ENCODE measurements at regions not wholly inside any gene's neighbourhood (a gene's known extent, or its start where the extent isn't known, plus 50 kb on each side); places are given as distances from the start of the nearest gene placed in this dataset.

- no peaks in the 10 kb centered on the region for H3K27me3 ChIP-seq (ENCODE audit: control insufficient read depth in 1 of 2, insufficient read depth in 2 of 2, low read length in 1 of 2)
- no peak for ATAC-seq (ENCODE audit: low FRiP score)
- no peak overlapping the region for H3K27ac ChIP-seq (ENCODE audit: low read depth in 1 of 2, low read length in 2 of 2)
- H3K4me3 ChIP-seq (ENCODE audit: low read length in 2 of 2), result no peak overlapping the region
- H3K36me3 ChIP-seq (ENCODE audit: control insufficient read depth in 1 of 2, insufficient read depth in 2 of 2, low read length in 1 of 2), result no peaks in the 10 kb centered on the region
- intact Hi-C loops (cut with DNase I), result no loop called here
- no peaks in the 10 kb centered on the region for H3K9me3 ChIP-seq (ENCODE audit: control insufficient read depth, low read length)
- H3K4me1 ChIP-seq (ENCODE audit: control insufficient read depth in 1 of 2, insufficient read depth in 2 of 2, low read length in 2 of 2), result no peaks in the 10 kb centered on the region
- DNase-seq, result no peak
- WGBS, 2 donors, result 65 to 67% methylated on average over 11 of the region's 11 CpGs
Measured at GRCh38 chr20:51196991-51197651, 174.2 kb upstream of the KCNG1 start.

GRCh38 chr20:51195990-51196389 lies 173.1 kb upstream of the KCNG1 start:
- Histone ChIP-seq H3K4me1 (ENCODE audit: control insufficient read depth in 1 of 2, insufficient read depth in 2 of 2, low read length in 2 of 2) (no peaks in the 10 kb centered on the region), H3K4me3 (ENCODE audit: low read length in 2 of 2) (no peak overlapping the region), H3K36me3 (ENCODE audit: control insufficient read depth in 1 of 2, insufficient read depth in 2 of 2, low read length in 1 of 2) (no peaks in the 10 kb centered on the region), H3K27ac (ENCODE audit: low read depth in 1 of 2, low read length in 2 of 2) (no peak overlapping the region), H3K27me3 (ENCODE audit: control insufficient read depth in 1 of 2, insufficient read depth in 2 of 2, low read length in 1 of 2) (no peaks in the 10 kb centered on the region), H3K9me3 (ENCODE audit: control insufficient read depth, low read length) (no peaks in the 10 kb centered on the region)
- DNase-seq (no peak), ATAC-seq (ENCODE audit: low FRiP score) (no peak)
- WGBS, 2 donors, result 83 to 89% methylated on average over 5 of the region's 5 CpGs
- intact Hi-C loops (cut with DNase I), result no loop called here

- DNase-seq (no peak), ATAC-seq (ENCODE audit: low FRiP score) (no peak)
- intact Hi-C loops (cut with DNase I), result no loop called here
- Histone ChIP-seq H3K27me3 (ENCODE audit: control insufficient read depth in 1 of 2, insufficient read depth in 2 of 2, low read length in 1 of 2) (no peaks in the 10 kb centered on the region), H3K9me3 (ENCODE audit: control insufficient read depth, low read length) (no peaks in the 10 kb centered on the region), H3K36me3 (ENCODE audit: control insufficient read depth in 1 of 2, insufficient read depth in 2 of 2, low read length in 1 of 2) (no peaks in the 10 kb centered on the region), H3K4me1 (ENCODE audit: control insufficient read depth in 1 of 2, insufficient read depth in 2 of 2, low read length in 2 of 2) (no peaks in the 10 kb centered on the region), H3K4me3 (ENCODE audit: low read length in 2 of 2) (no peak overlapping the region), H3K27ac (ENCODE audit: low read depth in 1 of 2, low read length in 2 of 2) (no peak overlapping the region)
- WGBS, 2 donors, result 69 to 78% methylated on average over 10 of the region's 10 CpGs
Measured at GRCh38 chr20:51195419-51195901, 172.6 kb upstream of the KCNG1 start.

DNA sequence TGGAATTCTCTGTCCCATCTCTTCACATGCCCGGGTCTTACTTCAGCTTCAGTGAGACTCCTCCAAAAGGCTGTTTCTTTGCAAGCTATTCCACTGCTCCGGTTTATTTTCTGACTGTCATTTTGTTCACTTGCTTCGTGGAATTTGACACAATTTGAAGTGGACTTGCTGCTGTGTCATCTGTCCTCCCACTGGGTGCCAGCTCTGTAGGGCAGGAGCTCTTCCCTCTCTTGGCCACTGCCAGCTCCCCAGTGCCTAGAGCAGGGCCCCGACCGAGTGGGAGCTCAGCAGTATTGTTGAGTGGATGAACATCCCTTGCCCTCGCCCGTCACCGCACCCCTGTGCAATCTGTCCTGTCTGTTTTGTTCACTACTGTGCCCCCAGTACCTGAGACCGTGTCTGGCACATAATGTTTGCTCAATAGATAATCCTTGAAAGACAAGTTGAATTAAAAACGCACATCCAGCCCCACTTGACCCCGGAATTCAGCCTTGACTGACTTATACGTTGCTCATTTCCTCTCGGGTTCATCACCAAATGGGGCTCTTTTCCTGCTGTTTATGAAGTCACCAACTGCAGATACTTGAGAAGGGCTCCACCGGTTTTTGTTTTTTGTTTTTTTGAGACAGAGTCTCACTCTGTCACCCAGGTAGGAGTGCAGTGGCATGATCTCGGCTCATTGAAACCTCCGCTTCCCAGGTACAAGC lies 170.3 kb upstream of the KCNG1 start:
- no peaks in the 10 kb centered on the region for H3K27me3 ChIP-seq (ENCODE audit: control insufficient read depth in 1 of 2, insufficient read depth in 2 of 2, low read length in 1 of 2)
- no peaks in the 10 kb centered on the region for H3K9me3 ChIP-seq (ENCODE audit: control insufficient read depth, low read length)
- no peaks in the 10 kb centered on the region for H3K36me3 ChIP-seq (ENCODE audit: control insufficient read depth in 1 of 2, insufficient read depth in 2 of 2, low read length in 1 of 2)
- H3K4me3 ChIP-seq (ENCODE audit: low read length in 2 of 2), result no peak overlapping the region
- ATAC-seq (ENCODE audit: low FRiP score) (no peak), DNase-seq (no peak)
- H3K27ac ChIP-seq (ENCODE audit: low read depth in 1 of 2, low read length in 2 of 2), result no peak overlapping the region
- no peaks in the 10 kb centered on the region for H3K4me1 ChIP-seq (ENCODE audit: control insufficient read depth in 1 of 2, insufficient read depth in 2 of 2, low read length in 2 of 2)
- intact Hi-C loops (cut with DNase I), result no loop called here
- WGBS, 2 donors, result 72 to 74% methylated on average over 16 of the region's 16 CpGs

- no peaks in the 10 kb centered on the region for H3K27me3 ChIP-seq (ENCODE audit: control insufficient read depth in 1 of 2, insufficient read depth in 2 of 2, low read length in 1 of 2)
- intact Hi-C loops (cut with DNase I), result no loop called here
- ATAC-seq (ENCODE audit: low FRiP score) (no peak), DNase-seq (no peak)
- WGBS, 2 donors, result 14 to 21% methylated on average over 12 of the region's 12 CpGs
- no peaks in the 10 kb centered on the region for H3K9me3 ChIP-seq (ENCODE audit: control insufficient read depth, low read length)
- no peak overlapping the region for H3K27ac ChIP-seq (ENCODE audit: low read depth in 1 of 2, low read length in 2 of 2)
- H3K4me1 ChIP-seq (ENCODE audit: control insufficient read depth in 1 of 2, insufficient read depth in 2 of 2, low read length in 2 of 2), result no peaks in the 10 kb centered on the region
- no peaks in the 10 kb centered on the region for H3K36me3 ChIP-seq (ENCODE audit: control insufficient read depth in 1 of 2, insufficient read depth in 2 of 2, low read length in 1 of 2)
- H3K4me3 ChIP-seq (ENCODE audit: low read length in 2 of 2), result no peak overlapping the region
Measured at GRCh38 chr20:51190783-51191180, 167.9 kb upstream of the KCNG1 start.

DNA sequence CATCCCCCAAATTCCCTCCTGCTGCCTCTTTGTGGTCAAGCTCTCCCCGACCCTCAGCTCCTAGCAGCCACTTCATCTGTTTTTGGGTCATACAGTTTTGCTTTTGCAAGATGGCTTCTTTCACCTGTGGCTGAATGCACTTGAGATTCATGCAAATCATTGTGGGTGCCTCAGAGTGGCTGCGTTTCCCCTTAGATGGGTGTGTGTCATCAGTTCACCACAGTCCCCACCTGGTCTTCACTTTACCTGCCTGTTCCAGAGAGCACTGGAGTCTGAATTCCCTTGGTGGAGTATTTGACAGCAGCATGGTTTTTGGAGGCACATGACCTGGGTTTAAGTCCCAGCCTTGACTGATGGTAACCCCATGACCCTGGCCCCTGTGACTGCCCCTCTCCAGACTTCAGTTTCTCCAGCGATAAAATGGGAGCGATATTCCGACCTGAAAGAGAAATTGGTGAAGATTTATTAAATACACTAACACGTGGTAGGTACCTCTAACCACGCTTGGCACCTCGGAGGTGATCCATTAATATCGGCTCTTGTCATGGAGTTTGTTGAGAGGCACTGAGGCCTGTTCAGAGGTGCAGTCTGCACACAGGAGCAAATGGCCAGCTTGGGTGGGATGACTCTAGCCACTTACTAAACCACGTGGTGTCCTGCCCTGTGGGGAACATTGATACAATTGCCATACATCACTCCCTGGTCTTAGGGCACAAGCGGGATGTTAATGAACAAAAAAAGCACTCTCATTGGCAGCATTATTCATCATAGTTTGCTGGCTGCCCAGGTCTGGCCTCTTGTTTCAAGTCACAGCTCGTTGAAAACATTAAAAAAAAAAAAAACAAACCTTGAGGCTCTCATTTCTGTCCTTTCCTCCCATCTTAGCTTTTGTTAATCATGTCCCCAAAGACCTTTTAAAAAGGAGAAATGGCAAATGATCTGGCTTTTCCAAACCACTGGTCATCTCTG lies 167.2 kb upstream of the KCNG1 start:
- Histone ChIP-seq H3K4me1 (ENCODE audit: control insufficient read depth in 1 of 2, insufficient read depth in 2 of 2, low read length in 2 of 2) (no peaks in the 10 kb centered on the region), H3K9me3 (ENCODE audit: control insufficient read depth, low read length) (no peaks in the 10 kb centered on the region), H3K36me3 (ENCODE audit: control insufficient read depth in 1 of 2, insufficient read depth in 2 of 2, low read length in 1 of 2) (no peaks in the 10 kb centered on the region), H3K4me3 (ENCODE audit: low read length in 2 of 2) (no peak overlapping the region), H3K27ac (ENCODE audit: low read depth in 1 of 2, low read length in 2 of 2) (no peak overlapping the region), H3K27me3 (ENCODE audit: control insufficient read depth in 1 of 2, insufficient read depth in 2 of 2, low read length in 1 of 2) (no peaks in the 10 kb centered on the region)
- no peak for DNase-seq
- WGBS, 2 donors, result 61 to 68% methylated on average over 12 of the region's 12 CpGs
- ATAC-seq (ENCODE audit: low FRiP score), result no peak
- intact Hi-C loops (cut with DNase I), result no loop called here

DNA sequence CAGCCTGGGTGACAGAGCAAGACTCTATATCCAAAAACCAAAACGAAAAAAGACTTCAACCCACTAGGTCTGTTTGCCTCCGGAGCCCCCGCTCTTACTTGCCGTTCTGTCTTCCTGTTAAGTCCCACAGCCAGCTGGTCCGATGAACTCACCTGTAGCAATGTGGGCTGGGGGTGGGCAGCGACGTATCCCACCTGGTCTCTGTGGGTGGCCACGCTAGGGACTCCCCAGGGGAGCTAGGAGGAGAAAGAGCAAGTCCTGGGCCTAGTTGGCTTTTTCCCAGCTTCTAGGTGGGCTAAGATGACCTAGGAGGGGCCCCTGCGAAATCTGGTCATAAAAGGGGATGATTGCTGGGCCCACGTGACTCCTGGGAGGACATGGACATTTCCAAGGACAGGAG lies 166.0 kb upstream of the KCNG1 start:
- 88% methylated on average over 10 of the region's 10 CpGs for WGBS, 2 donors
- H3K27me3 ChIP-seq (ENCODE audit: control insufficient read depth in 1 of 2, insufficient read depth in 2 of 2, low read length in 1 of 2), result no peaks in the 10 kb centered on the region
- intact Hi-C loops (cut with DNase I), result no loop called here
- ATAC-seq (ENCODE audit: low FRiP score), result no peak
- H3K9me3 ChIP-seq (ENCODE audit: control insufficient read depth, low read length), result no peaks in the 10 kb centered on the region
- H3K27ac ChIP-seq (ENCODE audit: low read depth in 1 of 2, low read length in 2 of 2), result no peak overlapping the region
- DNase-seq, result no peak
- no peak overlapping the region for H3K4me3 ChIP-seq (ENCODE audit: low read length in 2 of 2)
- no peaks in the 10 kb centered on the region for H3K36me3 ChIP-seq (ENCODE audit: control insufficient read depth in 1 of 2, insufficient read depth in 2 of 2, low read length in 1 of 2)
- no peaks in the 10 kb centered on the region for H3K4me1 ChIP-seq (ENCODE audit: control insufficient read depth in 1 of 2, insufficient read depth in 2 of 2, low read length in 2 of 2)

DNA sequence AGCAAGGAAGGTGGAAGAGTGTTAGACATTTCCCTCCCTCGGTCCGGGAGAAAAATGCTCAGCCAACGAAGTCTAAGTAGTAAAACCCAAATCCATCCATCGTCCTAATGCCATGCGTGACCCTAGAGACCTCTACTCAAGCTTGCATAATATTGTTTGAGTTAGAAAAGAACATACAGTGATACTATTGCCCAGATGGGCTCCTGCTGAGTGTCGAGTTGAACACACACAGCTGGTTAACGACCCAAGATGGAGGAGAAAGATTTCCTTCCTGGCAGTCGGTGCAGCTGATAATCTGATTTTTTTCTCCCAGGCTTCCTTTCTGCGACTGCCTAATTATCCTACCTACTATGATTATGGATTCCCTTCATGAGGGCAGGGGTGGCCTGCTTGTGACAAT lies 164.4 kb upstream of the KCNG1 start:
- H3K36me3 ChIP-seq (ENCODE audit: control insufficient read depth in 1 of 2, insufficient read depth in 2 of 2, low read length in 1 of 2), result no peaks in the 10 kb centered on the region
- H3K4me3 ChIP-seq (ENCODE audit: low read length in 2 of 2), result no peak overlapping the region
- 19 to 26% methylated on average over 9 of the region's 9 CpGs for WGBS, 2 donors
- ATAC-seq (ENCODE audit: low FRiP score) (no peak), DNase-seq (no peak)
- no peaks in the 10 kb centered on the region for H3K27me3 ChIP-seq (ENCODE audit: control insufficient read depth in 1 of 2, insufficient read depth in 2 of 2, low read length in 1 of 2)
- no peaks in the 10 kb centered on the region for H3K9me3 ChIP-seq (ENCODE audit: control insufficient read depth, low read length)
- H3K27ac ChIP-seq (ENCODE audit: low read depth in 1 of 2, low read length in 2 of 2), result no peak overlapping the region
- H3K4me1 ChIP-seq (ENCODE audit: control insufficient read depth in 1 of 2, insufficient read depth in 2 of 2, low read length in 2 of 2), result no peaks in the 10 kb centered on the region
- intact Hi-C loops (cut with DNase I), result no loop called here

Measured in aorta (tissue), 5 donors.